Thoracic aorta (tissue), 2 donors: ENCODE measurements at regions not wholly inside any gene's neighbourhood (a gene's known extent, or its start where the extent isn't known, plus 50 kb on each side); places are given as distances from the start of the nearest gene placed in this dataset.

ENCODE experiments used
- ATAC-seq: fragments of 150-250 bp; one replicate; pipeline ENCODE4 v1.8.0; 2017; ENCODE audit warnings: low read depth; ENCODE audit not compliant: insufficient number of reproducible peaks, low FRiP score
- DNase-seq: peaks from one replicate; pipeline ENCODE4 v3.0.0-alpha.2; 2020; ENCODE audit warnings: low spot score
- H3K27ac ChIP-seq, 2 donors: fragments of 200-600 bp; sonication (generic); 1 replicate in 1 of 2; 2 replicates in 1 of 2; pipeline ENCODE4 v1.5.1; 2016; ENCODE audit warnings: mild to moderate bottlenecking in 2 of 2, moderate library complexity in 2 of 2
- H3K27me3 ChIP-seq: fragments of 200-600 bp; sonication (generic); replicated peaks from 2 replicates; pipeline ENCODE4 v1.6.0; 2016; ENCODE audit warnings: mild to moderate bottlenecking; ENCODE audit not compliant: insufficient read depth
- H3K36me3 ChIP-seq: fragments of 200-600 bp; sonication (generic); one replicate; pipeline ENCODE4 v1.5.1; 2016
- H3K4me1 ChIP-seq, 2 donors: fragments of 200-600 bp; sonication (generic); 1 replicate in 1 of 2; 2 replicates in 1 of 2; pipeline versions ENCODE4 v1.5.1 to v1.6.0; 2016; ENCODE audit warnings: low read depth in 2 of 2, mild to moderate bottlenecking in 1 of 2; ENCODE audit not compliant: control insufficient read depth in 1 of 2
- H3K4me3 ChIP-seq: fragments of 200-600 bp; sonication (generic); 2 replicates; pipeline ENCODE4 v1.5.1; 2016; ENCODE audit warnings: mild to moderate bottlenecking
- H3K9me3 ChIP-seq: fragments of 200-600 bp; sonication (generic); 2 replicates; pipeline ENCODE4 v1.5.1; 2016
- CTCF ChIP-seq: fragments of 200-600 bp; sonication (generic); IDR thresholded peaks from one replicate; pipeline ENCODE4 v1.5.1; 2019; ENCODE audit warnings: antibody characterized with exemption

GRCh38 chr14:64639340-64639821 is 64.8 kb upstream of the PLEKHG3 start:
- Histone ChIP-seq H3K9me3 (no peaks in the 10 kb centered on the region), H3K27me3 (no peaks in the 10 kb centered on the region), H3K4me3 (no peak overlapping the region), H3K27ac (no peak overlapping the region), H3K36me3 (no peaks in the 10 kb centered on the region), H3K4me1 (no peaks in the 10 kb centered on the region)
- no peak for DNase-seq
- ATAC-seq, result no peak
- TF ChIP-seq CTCF, result no peak

- ATAC-seq, result no peak
- no peaks in the 10 kb centered on the region for H3K9me3 ChIP-seq
- no peak overlapping the region for H3K4me3 ChIP-seq
- DNase-seq, result no peak
- H3K27ac ChIP-seq, result no peak overlapping the region
- H3K4me1 ChIP-seq, result peaks cover 0 to 10% of the 10 kb centered on the region in 2 donors
- no peak for TF ChIP-seq CTCF
- H3K27me3 ChIP-seq, result no peaks in the 10 kb centered on the region
- no peaks in the 10 kb centered on the region for H3K36me3 ChIP-seq
These were observed 63.4 kb upstream of the PLEKHG3 start for GRCh38 chr14:64640839-64641238.

DNA sequence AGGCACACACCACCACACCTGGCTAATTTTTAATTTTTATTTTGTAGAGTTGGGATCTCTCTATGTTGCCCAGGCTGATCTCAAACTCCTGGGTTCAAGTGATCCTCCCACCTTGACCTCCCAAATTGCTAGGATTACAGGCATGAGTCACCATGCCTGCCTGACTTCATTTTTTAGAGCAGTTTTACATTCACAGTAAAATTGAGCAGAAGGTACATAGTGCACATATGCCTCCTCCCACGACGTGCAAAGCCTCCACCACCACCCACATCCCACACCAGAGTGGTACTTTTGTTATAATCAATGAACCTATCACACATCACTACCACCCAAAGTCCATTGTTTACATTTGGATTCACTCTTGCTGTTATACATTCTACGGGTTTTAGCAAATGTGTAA is 62.5 kb upstream of the PLEKHG3 start:
- no peaks in the 10 kb centered on the region for H3K9me3 ChIP-seq
- TF ChIP-seq CTCF, result no peak
- H3K36me3 ChIP-seq, result no peaks in the 10 kb centered on the region
- no peak overlapping the region for H3K27ac ChIP-seq
- DNase-seq (no peak), ATAC-seq (no peak)
- H3K4me1 ChIP-seq, result peaks cover 0 to 11% of the 10 kb centered on the region in 2 donors
- no peaks in the 10 kb centered on the region for H3K27me3 ChIP-seq
- no peak overlapping the region for H3K4me3 ChIP-seq

GRCh38 chr14:64643709-64644108 is 60.5 kb upstream of the PLEKHG3 start:
- TF ChIP-seq CTCF, result no peak
- H3K27me3 ChIP-seq, result no peaks in the 10 kb centered on the region
- DNase-seq (no peak), ATAC-seq (no peak)
- H3K27ac ChIP-seq, result no peak overlapping the region
- peaks cover 0 to 11% of the 10 kb centered on the region in 2 donors for H3K4me1 ChIP-seq
- no peaks in the 10 kb centered on the region for H3K36me3 ChIP-seq
- no peak overlapping the region for H3K4me3 ChIP-seq
- H3K9me3 ChIP-seq, result no peaks in the 10 kb centered on the region

DNA sequence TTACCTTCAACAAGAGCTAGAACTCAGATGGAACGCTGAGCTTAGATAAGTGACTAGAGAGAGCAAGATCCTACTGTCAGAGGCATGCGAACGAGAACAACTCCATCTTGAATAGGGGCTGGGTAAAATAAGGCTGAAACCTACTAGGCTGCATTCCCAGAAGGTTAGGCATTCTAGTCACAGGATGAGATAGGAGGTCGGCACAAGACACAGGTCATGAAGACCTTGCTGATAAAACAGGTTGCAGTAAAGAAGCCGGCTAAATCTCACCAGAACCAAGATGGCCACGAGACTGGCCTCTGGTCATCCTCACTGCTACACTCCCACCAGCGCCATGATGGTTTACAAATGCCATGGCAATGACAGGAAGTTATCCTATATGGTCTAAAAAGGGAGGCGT is 59.6 kb upstream of the PLEKHG3 start:
- H3K27ac ChIP-seq, result no peak overlapping the region

More for the DNA sequence above, 59.6 kb upstream of the PLEKHG3 start:
- Histone ChIP-seq H3K27me3 (no peaks in the 10 kb centered on the region), H3K9me3 (no peaks in the 10 kb centered on the region), H3K4me1 (peaks cover 0 to 11% of the 10 kb centered on the region in 2 donors), H3K4me3 (no peak overlapping the region), H3K36me3 (no peaks in the 10 kb centered on the region)
- DNase-seq, result no peak
- no peak for TF ChIP-seq CTCF
- ATAC-seq, result no peak
